Fibroblast of peridontal ligament (primary cell): ENCODE measurements at regions not wholly inside any gene's neighbourhood (a gene's known extent, or its start where the extent isn't known, plus 50 kb on each side); places are given as distances from the start of the nearest gene placed in this dataset.

Source experiments
- DNase-seq: peaks from one replicate; pipeline ENCODE4 v3.0.0-alpha.2; 2010; ENCODE audit errors: extremely low read depth

DNA sequence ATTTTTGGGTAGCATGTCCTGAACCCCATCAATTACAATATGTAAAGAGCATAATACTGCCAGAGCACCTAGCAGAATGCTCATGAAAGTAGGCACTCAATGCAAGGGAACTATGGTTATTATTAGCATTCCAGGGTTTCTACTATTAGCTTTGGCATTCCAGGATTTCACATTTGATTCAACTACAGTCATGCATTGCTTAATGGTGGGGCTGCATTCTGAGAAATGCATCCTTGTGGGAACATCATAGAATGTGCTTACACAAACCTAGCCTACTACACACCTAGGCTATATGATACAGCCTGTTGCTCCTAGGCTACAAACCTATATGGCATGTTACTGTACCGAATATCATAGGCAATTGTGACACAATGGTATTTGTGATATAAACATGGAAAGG, 247.8 kb downstream of the CD83 start:
- no peak for DNase-seq

GRCh38 chr6:14366315-14366714, 248.7 kb downstream of the CD83 start:
- DNase-seq: no peak

- DNase-seq: no peak
Observed at GRCh38 chr6:14366872-14367271, 249.3 kb downstream of the CD83 start.

DNA sequence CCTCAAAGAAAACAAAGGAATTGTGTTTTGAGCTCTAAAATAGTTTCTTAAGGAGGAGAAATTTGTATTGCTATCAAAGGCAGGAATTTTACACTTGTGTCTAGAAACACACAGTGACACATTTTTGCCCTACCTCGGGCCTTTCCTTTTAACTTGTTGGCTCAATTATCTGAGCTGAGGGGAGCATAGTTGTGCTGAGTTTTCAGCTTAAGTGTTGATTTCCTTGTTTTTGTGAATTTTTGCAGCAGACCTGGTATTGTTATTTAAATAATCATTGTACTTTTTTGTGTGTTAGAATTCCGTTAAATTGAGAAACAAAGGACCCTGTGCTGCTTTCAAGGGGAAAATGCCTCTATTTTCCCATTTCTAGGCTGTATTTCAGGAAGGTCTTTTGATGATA, 249.7 kb downstream of the CD83 start:
- DNase-seq: no peak

DNA sequence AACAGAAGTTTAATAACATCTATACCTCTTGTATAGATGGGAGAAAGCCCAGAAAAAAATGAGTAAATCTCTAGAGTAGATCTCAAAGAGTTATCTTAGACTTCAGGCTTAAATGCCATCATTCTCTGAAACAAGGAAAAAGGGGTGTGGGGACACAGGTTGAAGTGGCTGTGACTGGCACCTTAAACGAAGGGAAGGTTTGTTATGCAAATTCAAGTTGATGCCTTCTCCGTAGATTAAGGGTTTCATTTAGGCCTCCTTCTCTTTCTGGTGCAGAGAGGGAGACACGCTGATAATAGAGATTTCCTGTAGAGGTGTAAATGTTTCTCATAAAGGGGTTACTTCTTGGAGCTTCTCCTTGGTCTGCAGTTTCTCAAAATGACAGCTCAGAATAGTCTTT, 252.1 kb downstream of the CD83 start:
- DNase-seq: no peak

- no peak for DNase-seq
Observed at GRCh38 chr6:14371530-14371929, 254.0 kb downstream of the CD83 start.

- no peak for DNase-seq
Observed at GRCh38 chr6:14372734-14373489, 255.3 kb downstream of the CD83 start.

DNA sequence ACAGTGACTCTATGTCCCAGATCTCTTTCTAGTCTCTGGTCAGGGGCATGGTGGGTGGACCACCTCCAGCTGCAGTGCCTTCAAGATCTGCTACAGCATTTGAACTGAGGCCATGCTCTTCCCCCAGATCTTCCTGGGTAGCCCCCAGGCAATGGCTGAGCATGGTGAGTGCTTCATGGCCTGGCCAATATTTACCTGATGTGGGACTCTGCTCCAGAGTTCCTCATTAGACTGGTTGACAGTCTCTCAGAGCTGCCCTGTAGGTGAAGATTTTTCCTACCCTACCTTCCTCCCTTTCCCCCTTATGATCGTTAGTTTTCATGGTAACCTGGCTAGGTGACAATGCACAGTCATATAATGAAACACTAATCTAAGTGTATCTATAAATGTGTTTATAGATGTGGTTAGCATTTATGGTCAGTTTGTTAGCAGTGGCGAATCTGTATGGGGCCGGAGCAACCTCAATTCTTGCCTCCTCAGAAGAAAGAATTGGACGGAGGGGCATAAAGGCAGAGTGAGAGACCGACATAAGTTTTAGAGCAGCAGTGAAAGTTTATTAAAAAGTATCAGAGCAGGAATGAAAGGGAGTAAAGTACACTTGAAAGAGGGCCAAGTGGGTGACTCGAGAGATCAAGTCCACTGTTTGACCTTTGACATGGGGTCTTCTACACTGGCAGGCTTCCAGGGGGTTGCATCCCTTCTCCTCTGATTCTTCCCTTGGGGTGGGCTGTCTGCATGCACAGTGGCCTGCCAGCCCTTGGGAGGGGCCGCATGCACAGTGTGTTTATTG, 256.3 kb downstream of the CD83 start:
- DNase-seq: no peak

- DNase-seq: no peak
Observed at GRCh38 chr6:14375930-14376329, 258.4 kb downstream of the CD83 start.

DNA sequence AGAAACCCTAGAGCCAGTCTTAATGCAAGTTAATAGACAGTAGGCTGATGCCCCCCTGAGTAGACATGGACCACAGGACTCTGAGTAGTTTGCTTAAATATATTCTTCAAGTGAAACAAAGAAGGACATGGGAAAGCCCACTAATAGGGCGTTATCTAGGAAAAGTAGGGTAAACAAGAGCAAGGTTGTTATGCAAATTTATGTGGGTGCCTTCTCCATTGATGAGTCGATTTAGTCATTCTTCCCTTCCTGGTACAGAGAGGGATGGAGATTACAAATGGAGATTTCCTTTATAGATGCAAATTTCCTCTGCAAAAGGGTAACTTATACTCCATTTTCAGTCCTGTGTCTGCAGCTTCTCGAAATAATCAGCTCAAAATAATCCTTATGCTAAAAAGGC, 262.0 kb downstream of the CD83 start:
- DNase-seq: no peak

DNA sequence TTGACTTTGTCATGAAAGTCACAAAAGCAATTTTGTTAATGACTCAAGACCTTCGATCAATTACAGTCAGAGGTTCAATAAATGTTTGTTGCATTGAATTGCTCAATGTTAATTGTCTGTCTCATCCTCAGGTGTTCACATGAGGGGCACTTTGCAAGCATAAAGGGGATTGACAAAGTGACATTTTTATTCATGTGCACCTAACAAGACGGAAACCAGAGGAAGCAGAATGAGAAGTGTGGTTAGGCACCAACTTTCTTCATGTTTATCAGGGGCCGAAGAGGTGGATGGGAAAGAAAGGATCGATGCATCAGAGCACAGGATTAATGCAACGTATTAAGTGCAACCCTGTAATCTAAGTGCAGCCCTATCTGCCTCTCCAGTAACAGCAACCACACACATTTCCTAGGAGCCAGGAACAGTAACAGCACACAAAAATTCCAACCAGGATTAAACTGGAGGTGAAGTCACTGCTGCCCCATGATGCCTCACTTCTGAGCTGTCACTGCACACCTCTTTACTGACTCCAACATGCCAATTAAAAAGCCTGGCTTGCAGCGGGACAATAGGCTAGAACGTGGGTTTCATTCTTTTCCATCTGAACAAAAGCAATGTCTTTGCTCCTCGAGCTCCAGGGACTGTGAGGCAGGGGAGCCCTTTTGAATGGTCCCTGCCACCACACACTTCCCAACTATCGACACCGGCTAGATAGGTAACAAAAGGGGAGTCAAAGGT, 262.7 kb downstream of the CD83 start:
- DNase-seq: no peak

GRCh38 chr6:14380901-14381828, 263.6 kb downstream of the CD83 start:
- no peak for DNase-seq

GRCh38 chr6:14381829-14382677, 264.5 kb downstream of the CD83 start:
- DNase-seq: no peak

- no peak for DNase-seq
Observed at GRCh38 chr6:14382678-14383236, 265.2 kb downstream of the CD83 start.

- DNase-seq: no peak
Observed at GRCh38 chr6:14383393-14384174, 266.0 kb downstream of the CD83 start.

DNA sequence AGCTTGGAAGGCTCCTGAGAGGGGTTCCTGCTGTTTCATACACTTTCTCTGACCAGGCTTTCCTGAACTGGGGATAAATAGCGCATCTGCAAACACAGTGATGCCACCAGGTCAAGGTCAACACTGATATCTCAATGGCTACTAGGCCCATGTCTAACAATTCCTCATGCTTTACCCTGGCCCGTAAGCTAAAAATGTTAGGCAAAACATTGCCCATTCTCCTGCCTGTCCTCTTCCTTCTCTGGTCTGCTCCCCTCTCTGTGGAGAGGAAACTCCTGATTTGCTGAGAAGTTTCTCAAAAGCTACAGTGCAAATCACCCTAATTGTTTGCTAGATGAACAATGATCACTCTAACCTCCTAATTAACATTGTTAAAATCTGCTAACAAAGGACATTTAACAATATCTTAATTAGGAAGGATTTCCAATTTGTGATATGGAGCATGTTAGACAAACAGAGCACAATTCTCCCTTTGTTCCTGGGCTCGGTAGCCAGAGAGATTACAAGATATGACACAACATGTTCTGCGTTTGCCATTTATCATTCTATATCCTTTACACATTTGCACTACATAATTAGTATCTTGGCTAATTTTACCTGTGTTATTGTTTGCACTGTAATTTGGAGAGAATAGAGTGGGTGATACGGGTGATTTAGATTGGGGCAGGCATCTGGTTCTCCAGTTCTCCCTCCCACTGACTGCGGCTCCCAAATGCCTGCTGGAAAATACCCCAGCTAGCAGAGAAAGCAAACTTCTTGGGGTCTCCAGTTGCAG, 266.8 kb downstream of the CD83 start:
- no peak for DNase-seq

DNA sequence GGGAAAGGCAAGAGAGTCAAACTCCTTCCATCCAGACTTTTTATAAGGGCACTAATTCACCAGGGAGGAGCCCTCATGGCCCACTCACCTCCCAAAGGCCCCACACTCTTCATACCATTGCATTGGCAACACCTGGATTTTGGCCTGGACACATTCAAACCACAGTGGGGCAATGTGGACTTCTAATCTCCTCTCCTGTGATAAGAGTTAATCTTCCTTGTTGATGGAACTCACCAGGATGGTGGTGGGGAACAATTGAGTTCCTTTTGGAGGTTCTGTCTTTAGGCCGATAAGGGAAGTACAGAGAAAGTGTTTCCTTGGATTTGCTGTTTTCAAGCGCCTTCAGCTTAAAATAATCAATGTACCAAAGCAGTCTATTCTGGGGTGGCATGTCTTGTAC, 268.7 kb downstream of the CD83 start:
- DNase-seq: no peak

DNA sequence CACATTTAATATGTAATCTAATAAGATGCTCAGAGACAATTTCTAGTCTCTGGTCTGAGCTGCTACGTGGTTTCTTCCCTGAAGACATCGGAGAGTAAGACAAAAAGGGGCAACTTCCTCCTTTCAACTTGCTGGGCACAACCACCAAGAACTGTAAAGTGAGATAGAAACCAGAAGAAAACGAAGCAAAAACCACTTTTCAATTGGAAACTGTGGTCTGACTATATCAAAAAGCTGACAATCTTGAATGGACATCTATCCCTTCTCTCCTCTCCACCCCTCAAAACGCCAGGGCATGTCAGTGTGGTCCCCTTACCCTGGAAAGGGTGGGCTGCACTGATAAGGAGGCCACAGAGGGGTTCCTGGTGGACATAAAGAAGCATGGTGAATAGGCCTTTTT, 269.1 kb downstream of the CD83 start:
- DNase-seq: no peak

GRCh38 chr6:14388371-14388770, 270.8 kb downstream of the CD83 start:
- DNase-seq: no peak
